ENCODE measurements at regions not wholly inside any gene's neighbourhood (a gene's known extent, or its start where the extent isn't known, plus 50 kb on each side); places are given as distances from the start of the nearest gene placed in this dataset.
"Not testable (repeated sequence)": the region's sequence is repeated elsewhere in the genome, so short reads cannot be mapped to it uniquely, and the experiment has no call there.

DNA sequence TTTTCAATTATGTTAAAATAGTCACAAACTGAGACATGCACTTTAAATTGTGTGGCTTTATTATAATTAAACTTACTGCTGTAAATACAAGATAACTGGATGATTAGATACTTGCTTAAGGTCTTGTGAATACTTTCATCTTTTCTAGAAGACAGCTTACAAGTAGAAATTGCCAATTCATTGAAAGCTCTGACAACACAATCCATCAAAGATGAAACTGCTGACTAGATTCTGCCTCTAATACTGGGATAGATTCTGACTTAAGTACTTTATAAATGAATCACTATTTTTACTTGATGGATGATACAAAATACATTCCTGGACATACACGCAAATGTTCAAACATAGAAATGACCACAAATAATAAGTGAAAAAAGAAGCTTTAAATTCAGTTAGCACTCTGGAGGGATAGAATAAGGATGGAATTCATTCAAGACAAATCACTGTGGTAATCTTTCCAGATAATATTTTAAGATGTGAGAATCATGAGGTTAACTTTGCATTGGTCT, 876.8 kb downstream of the RPS29 start:
- FAIRE-seq = no peak

DNA sequence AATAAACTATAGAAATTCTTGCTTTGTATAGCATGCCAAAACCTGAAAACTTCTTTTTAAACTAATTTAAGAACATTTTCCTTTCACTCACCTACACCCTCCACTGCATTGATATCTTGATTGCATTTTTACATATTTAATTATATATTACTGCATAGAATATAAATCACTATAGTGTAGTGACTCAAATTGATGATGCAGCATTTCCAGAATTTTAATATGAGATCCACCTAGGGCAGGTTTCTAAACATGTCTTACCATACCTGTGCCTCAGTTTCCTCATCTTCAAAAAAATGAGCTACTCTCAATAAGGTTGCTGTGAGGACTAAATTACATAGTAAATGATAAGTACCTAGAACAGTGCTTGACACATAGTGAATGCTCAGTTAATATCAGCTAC, 881.5 kb downstream of the RPS29 start:
- no peak for FAIRE-seq
- Histone ChIP-seq H3K27me3 (ENCODE audit: control insufficient read depth, insufficient read depth, low read length) (no peaks in the 10 kb centered on the region), H3K4me3 (ENCODE audit: low read depth, low read length) (no peak overlapping the region), H3K36me3 (ENCODE audit: control insufficient read depth, insufficient read depth, low read length) (no peaks in the 10 kb centered on the region)
- no peak for DNase-seq (ENCODE audit: low read depth)
- TF ChIP-seq, protein P1, sequence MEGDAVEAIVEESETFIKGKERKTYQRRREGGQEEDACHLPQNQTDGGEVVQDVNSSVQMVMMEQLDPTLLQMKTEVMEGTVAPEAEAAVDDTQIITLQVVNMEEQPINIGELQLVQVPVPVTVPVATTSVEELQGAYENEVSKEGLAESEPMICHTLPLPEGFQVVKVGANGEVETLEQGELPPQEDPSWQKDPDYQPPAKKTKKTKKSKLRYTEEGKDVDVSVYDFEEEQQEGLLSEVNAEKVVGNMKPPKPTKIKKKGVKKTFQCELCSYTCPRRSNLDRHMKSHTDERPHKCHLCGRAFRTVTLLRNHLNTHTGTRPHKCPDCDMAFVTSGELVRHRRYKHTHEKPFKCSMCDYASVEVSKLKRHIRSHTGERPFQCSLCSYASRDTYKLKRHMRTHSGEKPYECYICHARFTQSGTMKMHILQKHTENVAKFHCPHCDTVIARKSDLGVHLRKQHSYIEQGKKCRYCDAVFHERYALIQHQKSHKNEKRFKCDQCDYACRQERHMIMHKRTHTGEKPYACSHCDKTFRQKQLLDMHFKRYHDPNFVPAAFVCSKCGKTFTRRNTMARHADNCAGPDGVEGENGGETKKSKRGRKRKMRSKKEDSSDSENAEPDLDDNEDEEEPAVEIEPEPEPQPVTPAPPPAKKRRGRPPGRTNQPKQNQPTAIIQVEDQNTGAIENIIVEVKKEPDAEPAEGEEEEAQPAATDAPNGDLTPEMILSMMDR (IDR thresholded peaks at IDR 0.05; ENCODE audit: insufficient read depth, low read length, severe bottlenecking) = no peak

More for the DNA sequence above, 876.8 kb downstream of the RPS29 start:
- no peak for DNase-seq (ENCODE audit: low read depth)
- Histone ChIP-seq H3K4me3 (ENCODE audit: low read depth, low read length) (no peak overlapping the region), H3K27me3 (ENCODE audit: control insufficient read depth, insufficient read depth, low read length) (no peaks in the 10 kb centered on the region), H3K36me3 (ENCODE audit: control insufficient read depth, insufficient read depth, low read length) (no peaks in the 10 kb centered on the region)
- TF ChIP-seq, protein P1 (IDR thresholded peaks at IDR 0.05; ENCODE audit: insufficient read depth, low read length, severe bottlenecking) = no peak

DNA sequence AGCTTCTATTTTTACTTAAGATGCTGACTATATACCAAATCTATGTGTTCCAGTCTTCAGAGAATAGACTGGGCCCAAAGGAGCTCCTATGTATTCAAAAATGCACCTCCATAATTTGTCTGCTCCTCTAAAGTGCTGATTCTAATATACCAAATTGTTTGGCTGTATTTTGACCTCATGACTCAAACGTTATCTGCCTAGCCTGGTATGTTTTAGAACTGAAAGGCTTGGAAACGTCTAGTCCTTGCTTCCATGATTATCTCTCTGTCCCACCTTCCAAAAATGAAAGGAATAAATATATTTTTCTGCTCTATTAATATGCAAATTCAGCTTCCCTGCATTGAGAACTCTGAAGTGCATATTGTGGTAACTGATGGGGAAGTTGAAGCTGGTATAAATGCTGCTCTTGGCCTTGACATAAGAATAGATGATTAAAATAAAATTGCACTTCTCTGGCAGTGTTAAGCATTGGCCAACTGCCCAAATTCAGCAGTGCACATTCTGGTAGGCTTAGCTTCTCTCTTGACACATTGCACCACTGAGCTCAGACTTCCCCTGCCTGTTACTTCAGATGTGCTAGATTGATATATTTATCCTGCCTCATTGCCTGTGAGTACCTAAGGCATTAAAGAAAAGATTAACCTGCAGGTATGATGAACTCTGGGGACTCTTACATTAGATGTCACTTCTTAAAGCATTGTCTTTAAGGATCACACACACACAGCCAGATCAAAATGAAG, 882.3 kb downstream of the RPS29 start:
- no peaks in the 10 kb centered on the region for H3K36me3 ChIP-seq (ENCODE audit: control insufficient read depth, insufficient read depth, low read length)
- no peak overlapping the region for H3K4me3 ChIP-seq (ENCODE audit: low read depth, low read length)
- TF ChIP-seq, protein P1 (IDR thresholded peaks at IDR 0.05; ENCODE audit: insufficient read depth, low read length, severe bottlenecking) = no peak
- DNase-seq (ENCODE audit: low read depth) = no peak
- no peaks in the 10 kb centered on the region for H3K27me3 ChIP-seq (ENCODE audit: control insufficient read depth, insufficient read depth, low read length)
- FAIRE-seq = no peak

DNA sequence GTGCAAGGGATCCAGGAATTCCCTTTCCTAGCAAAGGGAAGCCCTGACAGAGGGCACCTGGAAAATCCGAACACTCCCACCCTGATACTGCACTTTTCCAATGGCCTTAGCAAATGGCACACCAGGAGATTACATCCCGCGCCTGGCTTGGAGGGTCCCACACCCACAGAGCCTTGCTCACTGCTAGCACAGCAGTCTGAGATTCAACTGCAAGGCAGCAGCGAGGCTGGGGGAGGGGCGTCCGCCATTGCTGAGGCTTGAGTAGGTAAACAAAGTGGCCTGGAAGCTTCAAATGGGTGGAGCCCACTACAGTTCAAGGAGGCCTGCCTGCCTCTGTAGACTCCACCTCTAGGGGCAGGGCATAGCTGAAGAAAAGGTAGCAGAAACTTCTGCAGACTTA, 888.8 kb downstream of the RPS29 start:
- not testable (repeated sequence) for FAIRE-seq; H3K36me3 ChIP-seq (ENCODE audit: control insufficient read depth, insufficient read depth, low read length); DNase-seq (ENCODE audit: low read depth); H3K27me3 ChIP-seq (ENCODE audit: control insufficient read depth, insufficient read depth, low read length); H3K4me3 ChIP-seq (ENCODE audit: low read depth, low read length)

DNA sequence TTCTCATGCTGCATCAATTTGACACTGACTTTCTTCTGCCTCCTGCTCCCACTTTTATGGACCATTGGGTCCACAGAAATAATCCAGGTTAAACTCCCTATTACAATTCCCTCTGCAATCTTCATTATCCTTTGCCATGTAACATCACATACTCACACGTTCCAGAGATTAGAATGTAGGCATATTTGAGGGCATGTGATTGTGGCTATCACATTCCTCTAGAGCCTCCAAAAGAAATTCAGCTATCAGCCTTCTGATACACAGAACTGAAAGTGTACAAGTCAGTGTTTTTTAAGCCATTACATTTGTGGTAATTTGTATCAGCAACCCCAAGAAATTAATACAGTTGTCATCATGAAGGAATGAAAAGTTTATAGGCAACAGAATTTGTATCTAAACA, 892.4 kb downstream of the RPS29 start:
- TF ChIP-seq, protein P1 (IDR thresholded peaks at IDR 0.05; ENCODE audit: insufficient read depth, low read length, severe bottlenecking) = no peak
- FAIRE-seq = no peak
- H3K36me3 ChIP-seq (ENCODE audit: control insufficient read depth, insufficient read depth, low read length) = no peaks in the 10 kb centered on the region
- no peak overlapping the region for H3K4me3 ChIP-seq (ENCODE audit: low read depth, low read length)
- no peak for DNase-seq (ENCODE audit: low read depth)
- no peaks in the 10 kb centered on the region for H3K27me3 ChIP-seq (ENCODE audit: control insufficient read depth, insufficient read depth, low read length)

DNA sequence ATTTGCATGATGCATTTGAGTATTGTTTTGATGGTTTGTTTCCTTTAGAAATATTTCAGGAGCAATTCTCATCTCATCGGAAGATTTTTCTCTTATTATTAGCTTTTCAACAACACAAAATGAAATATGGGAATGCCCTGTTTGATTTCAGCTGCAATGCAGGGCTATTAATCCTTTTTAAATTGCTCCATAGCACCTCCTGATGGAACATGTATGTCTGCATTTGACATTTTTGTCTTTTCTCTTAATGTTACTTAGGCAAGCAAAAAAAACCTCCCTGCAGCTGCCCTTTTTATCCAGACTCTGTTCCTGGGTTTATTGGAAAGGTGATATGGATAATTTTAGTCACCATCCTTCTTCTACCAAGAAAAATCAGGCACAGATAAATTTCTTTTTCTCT, 895.8 kb downstream of the RPS29 start:
- Histone ChIP-seq H3K27me3 (ENCODE audit: control insufficient read depth, insufficient read depth, low read length) (no peaks in the 10 kb centered on the region), H3K36me3 (ENCODE audit: control insufficient read depth, insufficient read depth, low read length) (no peaks in the 10 kb centered on the region), H3K4me3 (ENCODE audit: low read depth, low read length) (no peak overlapping the region)
- TF ChIP-seq, protein P1 (IDR thresholded peaks at IDR 0.05; ENCODE audit: insufficient read depth, low read length, severe bottlenecking) = no peak
- no peak for FAIRE-seq
- DNase-seq (ENCODE audit: low read depth) = no peak
